Kidney capillary endothelial cell (primary cell): ENCODE measurements at regions not wholly inside any gene's neighbourhood (a gene's known extent, or its start where the extent isn't known, plus 50 kb on each side); places are given as distances from the start of the nearest gene placed in this dataset.

Experiments used
- DNase-seq: peaks from one replicate; pipeline ENCODE4 v3.0.0-alpha.2; 2018; ENCODE audit warnings: low spot score

DNA sequence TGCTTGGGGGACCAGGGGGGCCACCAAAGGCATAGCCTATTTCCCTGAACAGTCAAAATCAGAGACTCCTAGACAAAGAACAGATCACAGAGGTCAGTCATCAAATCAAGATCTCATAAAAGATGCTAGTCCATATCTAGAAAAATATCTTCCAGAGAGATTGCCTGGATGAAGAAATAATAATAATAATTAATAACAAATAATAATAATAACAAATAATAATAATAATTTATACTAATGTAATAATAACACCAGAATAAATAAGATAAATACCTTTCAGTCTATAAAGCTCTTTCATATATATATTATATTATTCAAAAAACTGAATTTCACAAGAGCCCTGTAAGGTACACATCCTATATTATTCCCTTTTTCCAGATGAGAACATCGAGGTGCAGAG, 129.6 kb downstream of the PAX1 start:
- no peak for DNase-seq

DNA sequence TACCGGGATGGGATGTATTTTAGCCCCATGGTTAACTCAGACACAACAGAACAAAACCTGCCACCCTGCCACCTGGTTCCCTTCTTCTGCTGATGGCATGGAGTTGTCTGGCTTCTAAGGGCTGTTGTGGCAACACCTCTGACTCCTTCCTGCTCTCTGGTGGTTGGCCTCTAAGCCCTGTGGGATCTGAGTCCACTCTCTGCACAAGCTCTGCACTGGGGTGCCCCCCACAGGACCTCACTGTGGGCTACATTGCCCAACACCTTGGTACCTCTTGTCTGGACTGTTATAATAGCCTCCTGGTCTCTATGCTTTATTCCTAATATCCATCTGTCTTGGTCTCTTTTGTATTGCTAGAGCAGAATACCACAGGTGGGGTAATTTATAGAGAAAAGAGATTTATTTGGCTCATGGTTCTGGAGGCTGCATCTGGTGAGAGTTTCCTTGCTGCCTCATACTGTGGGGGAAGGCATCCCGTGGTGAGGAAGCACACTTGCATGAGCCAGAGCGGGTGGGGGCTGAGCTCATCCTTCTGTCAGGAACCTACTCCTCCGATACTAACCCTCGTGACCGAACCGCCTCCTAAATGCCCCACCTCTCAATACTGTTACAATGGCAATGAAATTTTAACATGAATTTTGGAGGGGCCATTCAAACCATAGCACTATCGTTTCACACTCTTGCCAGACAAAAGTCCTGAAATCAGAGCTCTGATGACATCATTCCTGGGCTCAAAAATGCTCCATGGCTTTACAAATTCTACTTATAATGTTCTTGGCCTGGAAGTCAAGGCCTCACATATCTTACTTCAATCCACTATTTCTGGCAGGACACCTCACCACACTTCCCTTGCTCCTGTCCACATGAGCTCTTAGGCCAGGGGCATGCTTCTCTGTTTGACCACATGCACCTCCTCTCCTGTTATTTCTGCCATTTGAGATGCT, 127.2 kb downstream of the PAX1 start:
- no peak for DNase-seq

DNA sequence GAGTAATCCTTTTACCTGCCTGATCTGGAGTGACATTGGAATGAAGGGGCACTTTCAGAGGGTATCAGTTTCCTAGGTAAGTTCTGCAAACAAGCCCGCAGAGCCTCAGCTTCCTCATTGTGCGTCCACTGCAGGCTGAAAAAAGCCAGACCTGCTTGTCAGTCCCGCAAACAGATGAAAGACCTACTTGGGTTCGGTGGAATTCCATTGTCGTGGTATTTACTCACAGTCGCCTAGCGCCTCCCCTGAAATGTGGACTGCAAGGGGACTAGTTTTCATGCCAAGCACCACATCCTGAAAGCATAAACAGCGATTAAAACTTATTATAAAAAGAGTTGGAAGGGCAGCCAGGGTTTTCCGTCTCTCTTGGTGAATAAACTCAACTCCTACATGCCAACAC, 121.5 kb downstream of the PAX1 start:
- DNase-seq, result no peak

DNA sequence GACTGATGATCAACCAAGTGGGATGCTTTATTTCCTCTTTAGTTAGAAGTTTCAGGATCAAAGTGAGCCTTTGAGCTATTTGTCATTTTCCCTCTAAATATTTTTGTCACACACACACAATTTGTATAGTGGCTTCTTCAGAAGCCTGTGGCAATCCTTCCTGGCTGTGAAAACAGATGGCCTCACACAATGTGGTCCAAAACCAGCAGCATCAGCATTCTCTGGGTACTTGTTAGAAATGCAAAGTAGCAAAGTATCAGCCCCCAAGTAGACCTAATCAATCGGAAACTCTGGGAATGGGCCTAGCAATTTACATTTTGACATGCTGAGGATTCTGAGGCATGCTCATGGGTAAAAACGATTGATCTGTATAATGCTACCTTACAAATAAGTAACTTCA, 115.9 kb downstream of the PAX1 start:
- no peak for DNase-seq

DNA sequence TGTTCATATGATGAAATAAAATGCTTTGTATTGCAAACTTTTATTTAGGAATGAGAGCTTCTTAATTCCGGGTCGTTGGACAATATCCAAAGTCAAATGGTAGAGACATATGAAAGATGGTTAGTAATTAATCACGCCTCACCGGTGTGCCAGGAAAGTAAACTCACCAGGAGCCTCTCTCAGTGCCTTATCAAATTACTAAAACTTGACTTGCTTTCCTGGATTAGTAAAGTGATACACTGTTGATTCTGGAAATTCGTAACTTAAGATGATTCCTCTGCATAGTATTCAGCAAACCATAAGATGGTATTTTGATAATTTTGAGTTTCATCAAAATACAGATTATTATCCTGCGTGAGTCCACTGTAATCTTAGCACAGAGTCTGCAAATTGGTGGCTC, 115.2 kb downstream of the PAX1 start:
- no peak for DNase-seq

DNA sequence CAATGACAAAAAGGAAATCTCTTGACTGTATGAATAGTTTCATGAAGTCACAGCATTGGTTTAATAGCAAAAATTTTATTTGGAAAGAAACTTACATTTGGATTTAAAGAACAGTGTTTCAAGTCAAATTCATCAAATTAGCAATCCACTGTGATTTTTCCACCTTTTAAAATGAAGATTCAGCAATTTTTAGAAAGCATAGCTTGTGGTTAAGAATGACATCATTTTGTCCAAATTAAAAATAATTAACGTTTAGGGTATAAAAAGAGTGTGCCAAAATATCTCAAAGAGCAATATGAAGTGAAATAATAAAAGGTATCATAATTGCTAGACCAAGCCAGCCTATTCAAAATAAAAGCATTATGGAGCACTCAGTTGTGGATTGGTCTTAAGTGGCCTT, 114.6 kb downstream of the PAX1 start:
- no peak for DNase-seq

DNA sequence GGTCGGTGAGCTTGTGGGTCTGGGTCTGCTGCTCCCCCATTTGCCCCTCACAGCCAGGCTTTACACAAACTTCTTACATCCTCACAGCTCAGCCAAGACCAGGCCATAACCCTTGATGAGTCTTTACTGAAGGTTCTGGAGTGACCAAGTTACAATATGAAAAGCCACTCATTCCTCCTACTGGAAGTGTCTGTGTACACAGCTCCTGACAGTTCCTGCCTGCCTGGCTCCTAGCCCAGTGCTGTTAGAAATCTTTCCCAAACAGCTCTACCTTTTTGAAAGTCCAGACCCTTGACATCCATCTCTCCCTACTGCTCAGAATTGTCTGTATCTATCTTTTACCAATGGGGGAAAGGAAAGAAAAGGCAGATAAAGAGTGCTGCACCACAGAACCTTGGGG, 106.9 kb downstream of the PAX1 start:
- DNase-seq, result no peak

DNA sequence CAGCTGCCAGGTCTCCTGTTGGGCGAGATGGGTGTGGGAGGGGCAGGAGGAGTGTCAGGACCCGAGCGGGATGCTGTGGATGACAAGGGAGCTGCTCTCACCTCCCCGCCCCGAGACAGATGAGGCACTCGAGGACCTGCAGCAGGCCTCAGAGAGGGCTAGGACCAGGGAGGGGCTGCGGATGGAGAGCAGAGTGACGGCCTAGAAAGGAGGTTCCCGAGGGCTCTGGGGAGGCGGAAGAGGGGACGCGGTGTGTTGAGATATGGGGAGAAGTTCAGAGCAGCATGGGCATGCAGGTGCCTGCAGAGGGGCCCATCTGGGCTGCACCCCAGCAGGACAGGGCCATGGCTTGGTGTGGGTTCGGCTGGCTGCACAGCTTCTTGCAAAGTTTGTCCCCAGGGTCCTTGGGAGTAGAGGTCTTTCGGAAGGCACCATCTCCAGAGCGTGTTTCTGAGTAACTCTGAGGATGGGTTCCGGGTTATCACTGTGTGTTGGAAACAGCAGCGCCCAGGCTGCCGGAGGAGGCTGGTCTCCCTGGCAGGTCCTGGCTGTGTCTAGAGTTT, 104.6 kb downstream of the PAX1 start:
- DNase-seq, result no peak

DNA sequence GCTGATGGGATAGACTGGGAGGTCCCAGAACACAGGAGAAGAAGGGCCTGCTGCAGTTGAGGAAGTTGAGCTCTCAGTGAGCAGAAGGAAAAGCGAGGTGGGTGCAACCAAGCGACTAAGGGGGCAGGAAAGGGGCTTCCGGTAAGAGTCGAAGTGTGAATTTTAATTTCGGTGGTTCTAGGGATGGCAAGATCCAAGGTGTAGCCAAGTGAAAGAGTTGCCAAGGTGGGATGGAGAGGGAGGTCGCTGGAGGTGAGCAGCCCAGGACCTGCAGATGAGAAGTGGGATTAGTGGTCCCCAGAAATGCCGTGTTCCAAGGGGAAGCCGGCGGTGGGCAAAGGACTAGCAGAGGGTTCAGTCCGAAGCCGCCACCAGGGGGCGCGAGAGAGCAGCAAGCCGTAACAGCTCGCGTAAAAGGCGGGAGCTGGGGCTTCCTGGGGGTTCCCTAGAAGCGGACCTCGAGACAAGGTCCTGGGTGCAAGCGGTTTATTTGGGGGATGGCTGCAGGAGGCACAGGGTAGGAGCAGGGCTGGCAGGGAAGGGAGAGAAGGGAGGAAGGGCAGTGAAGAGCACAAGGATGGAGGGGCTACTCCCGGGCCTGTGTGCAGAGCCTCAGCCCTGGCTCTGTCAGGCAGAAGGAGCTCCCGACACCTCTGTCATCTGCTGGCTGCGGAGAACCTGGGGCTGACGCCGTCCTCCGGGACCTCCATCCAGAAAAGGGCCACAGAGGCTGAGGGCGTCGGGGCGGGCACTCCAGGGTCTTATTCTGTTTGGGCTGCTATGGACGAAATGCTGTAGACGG, 103.6 kb downstream of the PAX1 start:
- peak; percentile 6 for DNase-seq

DNA sequence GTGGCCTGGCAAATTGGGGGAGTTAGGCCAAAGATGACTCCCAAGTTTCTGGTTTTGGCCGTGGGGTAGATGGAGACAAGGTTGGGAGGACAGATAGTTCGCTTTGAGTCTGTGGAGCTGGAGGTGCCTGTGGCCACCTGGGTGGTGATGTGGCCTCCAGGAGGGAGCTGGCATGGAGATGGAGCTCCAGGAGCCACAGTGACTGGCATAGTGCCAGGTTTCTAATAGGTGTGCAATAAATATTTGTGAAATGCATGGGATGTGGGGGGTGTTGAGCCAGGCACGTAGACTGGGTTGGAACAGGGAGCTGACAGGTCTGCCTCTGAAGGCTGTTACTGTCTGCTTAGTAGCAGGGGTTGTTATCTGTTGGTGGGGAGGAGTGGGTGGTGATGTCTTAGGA, 102.7 kb downstream of the PAX1 start:
- DNase-seq, result no peak

DNA sequence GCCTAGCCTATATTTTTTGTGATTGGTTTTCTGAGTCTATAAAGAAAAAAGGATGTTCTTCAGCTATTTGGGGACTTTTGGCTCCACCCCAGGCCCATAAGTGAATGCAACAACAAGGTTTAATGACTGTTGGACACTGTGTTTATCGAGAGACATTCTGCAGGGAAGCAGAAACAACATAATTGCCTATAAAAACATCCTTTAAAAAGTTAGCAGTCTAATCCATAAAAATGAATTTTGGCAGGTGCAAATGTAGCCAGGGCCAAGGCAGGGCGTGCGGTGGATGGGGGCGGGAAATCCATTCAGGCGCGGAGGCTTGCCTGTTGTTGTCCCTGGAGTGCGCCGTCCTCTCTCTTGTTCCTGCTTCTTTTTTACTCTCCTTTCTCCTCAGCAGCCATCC, 99.3 kb downstream of the PAX1 start:
- no peak for DNase-seq

DNA sequence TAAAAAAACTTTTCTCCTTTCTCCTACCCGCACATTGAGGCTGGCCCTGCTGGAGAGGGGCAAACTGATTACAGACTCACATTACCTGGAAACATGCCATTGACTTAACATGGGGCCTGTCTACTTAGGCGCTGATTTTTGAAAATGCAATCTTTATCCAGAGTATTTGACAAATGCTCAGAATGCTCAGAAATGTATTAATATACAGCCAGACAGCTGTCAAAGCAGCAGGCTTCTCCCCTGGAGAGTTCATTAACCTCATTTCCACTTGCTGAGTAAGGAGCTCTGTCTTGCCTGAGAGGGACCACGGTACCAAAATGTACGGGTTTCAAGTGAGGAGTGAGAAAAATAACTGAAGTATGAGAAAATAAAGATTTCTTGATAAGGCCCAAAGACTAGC, 95.7 kb downstream of the PAX1 start:
- DNase-seq, result no peak

DNA sequence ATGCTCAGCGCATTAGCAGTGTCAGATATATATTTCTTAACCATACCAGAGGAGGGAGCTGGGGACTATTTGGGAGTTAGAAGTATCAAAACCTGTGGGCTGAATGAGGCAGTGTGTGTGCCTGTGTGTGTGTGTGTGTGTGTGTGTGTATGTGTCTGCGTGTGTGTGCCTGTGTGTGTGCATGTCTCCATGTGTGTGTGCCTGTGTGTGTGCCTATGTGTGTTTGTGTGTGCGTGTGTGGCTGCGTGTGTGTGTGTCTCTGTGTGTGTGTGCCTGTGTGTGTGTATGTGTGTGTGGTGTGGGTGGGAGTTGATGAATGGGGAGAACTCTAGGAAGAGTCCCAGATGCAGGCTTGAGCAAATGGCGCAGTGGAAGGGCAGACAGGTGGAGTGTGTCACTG, 92.9 kb downstream of the PAX1 start:
- no peak for DNase-seq

DNA sequence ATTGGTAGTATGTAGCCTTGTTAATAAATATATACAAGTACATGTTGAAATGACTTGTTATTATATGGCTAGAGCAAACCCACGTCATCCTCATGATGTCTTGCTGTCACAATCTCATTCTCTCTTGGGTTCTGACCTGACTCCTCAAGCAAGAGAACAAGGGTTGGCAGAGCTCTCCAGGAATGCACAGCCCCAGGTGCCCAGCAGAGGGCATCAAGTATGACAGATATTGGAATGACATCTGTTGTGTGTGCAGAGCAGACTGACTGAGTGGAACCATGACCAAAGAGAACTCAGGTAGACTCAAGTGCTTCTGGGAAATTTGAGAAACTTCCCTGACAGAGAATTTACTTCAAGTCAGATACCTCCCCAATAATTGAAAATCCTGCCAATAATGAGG, 90.6 kb downstream of the PAX1 start:
- no peak for DNase-seq

DNA sequence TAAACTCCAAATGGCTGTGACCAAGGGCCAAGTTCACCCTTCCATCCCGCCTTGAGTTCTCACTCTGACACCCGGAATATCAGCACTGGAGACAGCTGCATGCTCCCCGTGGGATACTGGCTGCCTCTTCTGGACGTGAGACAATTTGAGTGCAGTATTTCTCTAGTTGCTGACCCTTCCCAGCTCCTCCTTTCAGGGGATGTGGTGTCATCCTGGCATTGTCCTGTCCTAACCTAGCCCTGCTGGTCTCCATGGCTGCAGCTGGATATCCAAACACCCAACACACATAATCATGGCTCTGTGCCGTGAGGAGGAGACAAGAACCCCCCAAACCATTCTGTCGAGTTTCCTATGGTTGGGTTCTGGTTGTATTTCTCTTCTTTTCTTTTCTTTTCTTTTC, 82.6 kb downstream of the PAX1 start:
- DNase-seq, result no peak

DNA sequence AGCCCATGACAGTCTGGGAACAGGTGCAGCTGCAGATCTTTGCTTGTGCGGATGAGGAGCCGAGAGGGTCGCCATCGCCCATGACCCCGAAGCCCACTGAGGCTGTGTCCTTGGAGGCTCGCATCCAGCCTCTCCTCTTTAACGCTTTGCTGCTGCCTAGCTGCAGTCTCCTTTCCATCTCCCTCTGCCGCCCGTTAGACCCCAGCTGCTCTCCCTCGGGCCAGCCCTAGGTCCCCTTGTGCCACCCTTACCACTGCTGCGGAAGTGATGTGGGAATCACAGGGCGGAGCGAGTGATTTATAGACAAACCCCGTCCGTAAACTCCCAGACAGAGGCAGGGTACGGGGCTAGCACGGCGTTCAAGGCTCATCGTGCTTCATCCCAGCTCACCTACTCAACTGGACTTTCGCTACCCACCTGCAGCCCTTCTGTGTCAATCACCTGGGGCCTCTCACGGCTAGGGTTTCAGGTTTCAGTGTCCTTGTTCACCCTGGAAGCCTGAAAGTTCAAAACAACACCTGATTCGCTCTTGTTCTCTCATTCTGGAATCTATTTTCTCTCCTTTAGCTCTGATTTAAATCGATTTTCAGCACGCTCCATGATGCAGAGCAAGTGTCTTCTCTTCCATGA, 76.1 kb downstream of the PAX1 start:
- no peak for DNase-seq

DNA sequence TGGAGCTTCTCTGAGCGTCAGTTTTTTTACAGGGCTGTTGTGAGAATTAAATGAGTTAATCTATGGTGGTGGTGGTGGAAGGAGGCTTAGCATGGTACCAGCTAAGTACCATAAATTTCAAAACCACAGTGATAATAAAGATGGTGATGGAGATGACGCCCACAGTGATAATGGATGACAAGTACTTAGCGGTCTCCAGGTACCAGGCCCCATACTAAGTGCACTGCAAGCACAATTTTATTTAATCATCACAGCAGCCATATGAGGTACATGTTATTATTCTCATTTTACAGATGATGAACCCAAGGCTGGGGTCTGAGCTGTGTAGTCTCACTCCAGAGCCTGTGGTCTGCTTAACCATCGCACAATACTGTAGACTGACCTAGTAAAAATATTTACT, 75.1 kb downstream of the PAX1 start:
- no peak for DNase-seq
